Suprapubic skin (tissue), 4 donors: ENCODE measurements at regions not wholly inside any gene's neighbourhood (a gene's known extent, or its start where the extent isn't known, plus 50 kb on each side); places are given as distances from the start of the nearest gene placed in this dataset.

ENCODE experiments used
- POLR2A ChIP-seq, 2 donors: fragments of 450-650 bp; IDR thresholded peaks; one replicate each; pipeline ENCODE4 v1.6.1; 2017; ENCODE audit warnings: antibody characterized with exemption in 2 of 2, mild to moderate bottlenecking in 2 of 2, moderate library complexity in 2 of 2
- POLR2AphosphoS5 ChIP-seq, 3 donors: sonication (generic); formaldehyde crosslinking; IDR thresholded peaks; one replicate each; pipeline ENCODE4 v1.6.1; 2017; ENCODE audit warnings: antibody characterized with exemption in 3 of 3
- TF ChIP-seq, protein P1 (sequence below), 2 donors: fragments of 200-600 bp in 1 of 2; fragments of 450-650 bp in 1 of 2; sonication (generic) in 1 of 2; IDR thresholded peaks; one replicate each; pipeline ENCODE4 v1.5.1; 2016 to 2019; ENCODE audit warnings: antibody characterized with exemption in 2 of 2, mild to moderate bottlenecking in 1 of 2, moderate library complexity in 1 of 2

DNA sequence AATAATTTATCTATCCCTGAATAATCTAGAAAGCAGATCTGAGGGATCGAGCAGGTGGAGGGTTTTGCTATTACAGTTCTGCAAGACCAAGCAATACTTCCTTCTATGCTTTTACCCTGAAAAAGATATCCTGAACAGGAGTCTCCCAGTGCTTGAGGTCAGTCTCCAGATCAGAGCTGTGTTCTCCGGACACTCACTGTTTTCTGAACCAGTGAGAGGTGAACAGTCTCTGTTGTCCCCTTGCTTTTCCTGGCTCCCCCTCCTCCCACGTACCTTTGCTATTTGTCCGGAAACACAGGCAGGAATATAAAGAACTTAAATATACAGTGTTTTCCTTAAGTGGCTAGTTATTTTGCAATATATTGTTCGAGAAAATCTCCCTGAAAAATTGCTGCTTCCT, 116.6 kb downstream of the ATXN3L start:
- TF ChIP-seq POLR2AphosphoS5 (IDR thresholded peaks at IDR 0.05) (no peak), POLR2A (IDR thresholded peaks at IDR 0.05) (no peak)
- TF ChIP-seq, protein P1, sequence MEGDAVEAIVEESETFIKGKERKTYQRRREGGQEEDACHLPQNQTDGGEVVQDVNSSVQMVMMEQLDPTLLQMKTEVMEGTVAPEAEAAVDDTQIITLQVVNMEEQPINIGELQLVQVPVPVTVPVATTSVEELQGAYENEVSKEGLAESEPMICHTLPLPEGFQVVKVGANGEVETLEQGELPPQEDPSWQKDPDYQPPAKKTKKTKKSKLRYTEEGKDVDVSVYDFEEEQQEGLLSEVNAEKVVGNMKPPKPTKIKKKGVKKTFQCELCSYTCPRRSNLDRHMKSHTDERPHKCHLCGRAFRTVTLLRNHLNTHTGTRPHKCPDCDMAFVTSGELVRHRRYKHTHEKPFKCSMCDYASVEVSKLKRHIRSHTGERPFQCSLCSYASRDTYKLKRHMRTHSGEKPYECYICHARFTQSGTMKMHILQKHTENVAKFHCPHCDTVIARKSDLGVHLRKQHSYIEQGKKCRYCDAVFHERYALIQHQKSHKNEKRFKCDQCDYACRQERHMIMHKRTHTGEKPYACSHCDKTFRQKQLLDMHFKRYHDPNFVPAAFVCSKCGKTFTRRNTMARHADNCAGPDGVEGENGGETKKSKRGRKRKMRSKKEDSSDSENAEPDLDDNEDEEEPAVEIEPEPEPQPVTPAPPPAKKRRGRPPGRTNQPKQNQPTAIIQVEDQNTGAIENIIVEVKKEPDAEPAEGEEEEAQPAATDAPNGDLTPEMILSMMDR (IDR thresholded peaks at IDR 0.05), result no peak
